GM18499 (cell line): ENCODE measurements at regions not wholly inside any gene's neighbourhood (a gene's known extent, or its start where the extent isn't known, plus 50 kb on each side); places are given as distances from the start of the nearest gene placed in this dataset.
"Not testable (repeated sequence)": the region's sequence is repeated elsewhere in the genome, so short reads cannot be mapped to it uniquely, and the experiment has no call there.

Experiments
- ATAC-seq: cut with Tn5 transposase; IDR thresholded peaks from one replicate; pipeline ENCODE4 v1.9.1; 2021; ENCODE audit warnings: moderate number of reproducible peaks; ENCODE audit not compliant: insufficient read depth, unreplicated experiment

- no peak for ATAC-seq
Observed at GRCh38 chr16:16924613-16925012, 545.7 kb downstream of the NPIPA7 start.

GRCh38 chr16:16925432-16925831 lies 545.3 kb downstream of the XYLT1 start:
- no peak for ATAC-seq

GRCh38 chr16:16928532-16929109 lies 542.1 kb downstream of the XYLT1 start:
- ATAC-seq = no peak

- no peak for ATAC-seq
Observed at GRCh38 chr16:16930309-16931000, 540.3 kb downstream of the XYLT1 start.

- ATAC-seq = no peak
Observed at GRCh38 chr16:16933861-16934260, 536.9 kb downstream of the XYLT1 start.

- ATAC-seq = no peak
Observed at GRCh38 chr16:16934660-16935059, 536.1 kb downstream of the XYLT1 start.

- ATAC-seq = not testable (repeated sequence)
Observed at GRCh38 chr16:16935909-16936308, 534.9 kb downstream of the XYLT1 start.

- no peak for ATAC-seq
Observed at GRCh38 chr16:16937576-16937975, 533.2 kb downstream of the XYLT1 start.

GRCh38 chr16:16938009-16938408 lies 532.8 kb downstream of the XYLT1 start:
- ATAC-seq = no peak

GRCh38 chr16:16938980-16939379 lies 531.8 kb downstream of the XYLT1 start:
- no peak for ATAC-seq

- no peak for ATAC-seq
Observed at GRCh38 chr16:16940351-16940750, 530.4 kb downstream of the XYLT1 start.

- ATAC-seq = not testable (repeated sequence)
Observed at GRCh38 chr16:16942849-16943248, 527.9 kb downstream of the XYLT1 start.

GRCh38 chr16:16945207-16945606 lies 525.6 kb downstream of the XYLT1 start:
- ATAC-seq = no peak

- no peak for ATAC-seq
Observed at GRCh38 chr16:16956376-16956775, 514.4 kb downstream of the XYLT1 start.

- ATAC-seq = no peak
Observed at GRCh38 chr16:16960785-16961184, 510.0 kb downstream of the XYLT1 start.

GRCh38 chr16:16966439-16966838 lies 504.3 kb downstream of the XYLT1 start:
- ATAC-seq = no peak

GRCh38 chr16:16971042-16971441 lies 499.7 kb downstream of the XYLT1 start:
- ATAC-seq = no peak

GRCh38 chr16:16972831-16973230 lies 497.9 kb downstream of the XYLT1 start:
- ATAC-seq = no peak

GRCh38 chr16:16973707-16974591 lies 496.8 kb downstream of the XYLT1 start:
- no peak for ATAC-seq

GRCh38 chr16:16982614-16983013 lies 488.1 kb downstream of the XYLT1 start:
- no peak for ATAC-seq

- ATAC-seq = no peak
Observed at GRCh38 chr16:16983582-16983981, 487.2 kb downstream of the XYLT1 start.
